Hematopoietic multipotent progenitor cell treated with erythropoietin and hydrocortisone succinate and interleukin-3 and kit ligand, for 15 days (in vitro differentiated cells): ENCODE measurements at regions not wholly inside any gene's neighbourhood (a gene's known extent, or its start where the extent isn't known, plus 50 kb on each side); places are given as distances from the start of the nearest gene placed in this dataset.

Experiments used
- DNase-seq: peaks from one replicate; pipeline ENCODE4 v3.0.0-alpha.2; 2015; ENCODE audit warnings: low spot score

- DNase-seq = no peak
Measured at GRCh38 chr14:104291123-104292000, 153.0 kb downstream of the KIF26A start.

- no peak for DNase-seq
Measured at GRCh38 chr14:104292084-104292970, 153.9 kb downstream of the KIF26A start.

GRCh38 chr14:104293231-104293841 lies 154.9 kb downstream of the KIF26A start:
- DNase-seq = no peak

GRCh38 chr14:104293851-104294627 lies 155.7 kb downstream of the KIF26A start:
- DNase-seq = no peak

GRCh38 chr14:104294628-104294982 lies 156.2 kb downstream of the KIF26A start:
- DNase-seq = no peak

GRCh38 chr14:104294983-104295680 lies 156.7 kb downstream of the KIF26A start:
- no peak for DNase-seq

- DNase-seq = no peak
Measured at GRCh38 chr14:104295681-104296387, 157.4 kb downstream of the KIF26A start.

- no peak for DNase-seq
Measured at GRCh38 chr14:104296388-104297312, 158.3 kb downstream of the KIF26A start.

- DNase-seq = no peak
Measured at GRCh38 chr14:104297313-104297704, 158.9 kb downstream of the KIF26A start.

- no peak for DNase-seq
Measured at GRCh38 chr14:104297721-104298401, 159.5 kb downstream of the KIF26A start.

GRCh38 chr14:104298458-104298857 lies 160.1 kb downstream of the KIF26A start:
- no peak for DNase-seq

- DNase-seq = no peak
Measured at GRCh38 chr14:104299993-104300761, 161.8 kb downstream of the KIF26A start.

GRCh38 chr14:104301731-104302460 lies 163.5 kb downstream of the KIF26A start:
- no peak for DNase-seq

GRCh38 chr14:104302794-104303405 lies 164.5 kb downstream of the KIF26A start:
- DNase-seq = no peak

- DNase-seq = no peak
Measured at GRCh38 chr14:104303705-104304425, 165.5 kb downstream of the KIF26A start.
